ENCODE measurements at regions not wholly inside any gene's neighbourhood (a gene's known extent, or its start where the extent isn't known, plus 50 kb on each side); places are given as distances from the start of the nearest gene placed in this dataset.

GRCh38 chr11:130761560-130762220 is 154.6 kb downstream of the SNX19 start:
- Histone ChIP-seq H3K27me3 (ENCODE audit: control insufficient read depth in 1 of 2, insufficient read depth in 2 of 2, low read length in 1 of 2) (no peaks in the 10 kb centered on the region), H3K4me3 (ENCODE audit: low read length in 2 of 2) (no peak overlapping the region), H3K27ac (ENCODE audit: low read depth in 1 of 2, low read length in 2 of 2) (no peak overlapping the region), H3K4me1 (ENCODE audit: control insufficient read depth in 1 of 2, insufficient read depth in 2 of 2, low read length in 2 of 2) (no peaks in the 10 kb centered on the region), H3K9me3 (ENCODE audit: control insufficient read depth, low read length) (no peaks in the 10 kb centered on the region), H3K36me3 (ENCODE audit: control insufficient read depth in 1 of 2, insufficient read depth in 2 of 2, low read length in 1 of 2) (no peaks in the 10 kb centered on the region)
- intact Hi-C loops (cut with DNase I), result no loop called here
- ATAC-seq (ENCODE audit: low FRiP score) (no peak), DNase-seq (no peak)
- WGBS, 2 donors, result 81 to 85% methylated on average over 3 of the region's 3 CpGs

DNA sequence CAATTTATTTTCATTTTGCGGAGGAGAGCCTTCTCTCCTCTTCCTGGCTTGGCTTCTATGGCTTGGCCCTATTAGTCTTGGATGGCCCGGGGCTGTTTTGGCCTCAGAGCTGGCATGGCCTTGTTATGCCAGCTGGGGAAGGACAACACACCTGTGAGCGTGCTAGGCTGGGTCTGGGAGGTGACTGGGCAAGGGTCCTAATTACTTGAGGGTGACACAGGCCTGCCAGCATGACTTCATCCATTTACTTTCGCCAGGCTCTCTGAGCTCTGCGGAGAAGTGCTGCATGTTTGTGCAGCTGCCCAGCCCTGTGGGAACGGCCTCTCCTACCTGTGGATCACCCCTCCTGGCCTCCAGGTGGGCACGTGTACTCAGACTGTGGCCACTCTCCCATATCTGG is 153.6 kb downstream of the SNX19 start:
- peak; percentile 29 for ATAC-seq (ENCODE audit: low FRiP score)
- no peak for DNase-seq
- no peaks in the 10 kb centered on the region for H3K27me3 ChIP-seq (ENCODE audit: control insufficient read depth in 1 of 2, insufficient read depth in 2 of 2, low read length in 1 of 2)
- H3K27ac ChIP-seq (ENCODE audit: low read depth in 1 of 2, low read length in 2 of 2), result no peak overlapping the region
- H3K4me3 ChIP-seq (ENCODE audit: low read length in 2 of 2), result no peak overlapping the region
- no peaks in the 10 kb centered on the region for H3K4me1 ChIP-seq (ENCODE audit: control insufficient read depth in 1 of 2, insufficient read depth in 2 of 2, low read length in 2 of 2)
- no peaks in the 10 kb centered on the region for H3K9me3 ChIP-seq (ENCODE audit: control insufficient read depth, low read length)
- H3K36me3 ChIP-seq (ENCODE audit: control insufficient read depth in 1 of 2, insufficient read depth in 2 of 2, low read length in 1 of 2), result no peaks in the 10 kb centered on the region
- WGBS, 2 donors, result 8 to 12% methylated on average over 7 of the region's 7 CpGs
- intact Hi-C loops (cut with DNase I), result no loop called here

DNA sequence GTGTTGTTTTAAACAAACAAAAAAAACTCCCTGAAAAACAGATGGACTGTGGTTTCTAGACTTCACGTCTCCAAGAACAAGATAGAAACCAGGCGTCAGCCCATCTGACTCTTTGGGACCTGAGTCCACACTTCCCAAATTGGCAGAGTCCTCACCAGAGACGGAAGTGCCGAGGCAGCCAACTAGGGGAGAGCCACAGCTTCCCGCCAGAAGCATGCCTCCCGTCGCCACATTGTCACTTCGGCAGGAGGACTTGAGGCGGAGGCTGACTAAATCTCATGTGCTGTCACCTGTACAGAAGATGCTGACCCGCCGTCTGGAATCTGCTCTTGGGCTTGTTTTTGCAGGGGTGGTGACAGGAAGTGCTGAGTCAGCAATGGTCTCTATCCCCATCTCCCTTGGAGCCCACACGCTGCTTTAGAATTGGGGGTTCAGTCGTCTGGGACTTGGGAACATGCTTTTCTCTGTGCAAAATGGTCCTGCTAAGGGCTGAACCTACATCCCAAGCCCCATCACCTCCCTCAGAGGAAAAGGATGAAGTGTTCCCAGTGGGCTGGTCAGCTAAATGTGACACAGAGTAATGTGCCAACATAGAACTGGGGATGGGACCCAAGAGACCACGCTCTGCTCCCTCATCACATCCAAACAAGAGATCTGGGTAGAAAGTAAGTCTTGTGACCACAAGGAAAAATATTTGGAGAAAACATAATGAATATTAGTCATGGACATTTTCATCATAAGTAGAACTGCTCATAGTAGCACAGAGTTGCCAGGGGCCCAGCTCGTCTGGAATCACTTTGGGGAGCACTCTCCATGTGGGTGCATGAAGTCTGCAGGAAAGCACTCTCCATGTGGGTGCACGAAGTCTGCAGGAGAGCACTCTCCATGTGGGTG is 152.9 kb downstream of the SNX19 start:
- no peaks in the 10 kb centered on the region for H3K36me3 ChIP-seq (ENCODE audit: control insufficient read depth in 1 of 2, insufficient read depth in 2 of 2, low read length in 1 of 2)
- H3K4me3 ChIP-seq (ENCODE audit: low read length in 2 of 2), result no peak overlapping the region
- intact Hi-C loops (cut with DNase I), result no loop called here
- H3K9me3 ChIP-seq (ENCODE audit: control insufficient read depth, low read length), result no peaks in the 10 kb centered on the region
- DNase-seq (no peak), ATAC-seq (ENCODE audit: low FRiP score) (no peak)
- H3K4me1 ChIP-seq (ENCODE audit: control insufficient read depth in 1 of 2, insufficient read depth in 2 of 2, low read length in 2 of 2), result no peaks in the 10 kb centered on the region
- H3K27ac ChIP-seq (ENCODE audit: low read depth in 1 of 2, low read length in 2 of 2), result no peak overlapping the region
- no peaks in the 10 kb centered on the region for H3K27me3 ChIP-seq (ENCODE audit: control insufficient read depth in 1 of 2, insufficient read depth in 2 of 2, low read length in 1 of 2)
- 54 to 62% methylated on average over 16 of the region's 16 CpGs for WGBS, 2 donors

DNA sequence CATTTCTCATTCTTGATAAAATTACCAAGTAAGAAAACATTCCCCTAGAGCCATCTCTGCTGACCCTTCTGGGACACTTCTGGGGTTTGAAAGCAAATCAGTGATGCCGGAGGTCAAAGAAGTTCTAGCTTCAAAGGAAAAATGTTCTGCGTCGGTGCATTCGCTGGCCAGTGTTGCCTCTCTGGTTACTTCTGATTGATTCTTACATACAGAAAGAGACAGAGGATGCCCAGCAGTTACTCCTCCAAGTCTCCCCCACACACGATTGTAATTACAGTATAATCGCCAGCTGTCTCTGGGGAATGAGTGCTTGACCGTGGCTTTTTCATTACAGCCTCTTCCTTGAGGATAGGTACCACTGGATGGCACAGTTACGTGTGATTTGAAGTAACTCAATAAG is 150.9 kb downstream of the SNX19 start:
- no peaks in the 10 kb centered on the region for H3K9me3 ChIP-seq (ENCODE audit: control insufficient read depth, low read length)
- ATAC-seq (ENCODE audit: low FRiP score) (no peak), DNase-seq (no peak)
- intact Hi-C loops (cut with DNase I), result no loop called here
- no peaks in the 10 kb centered on the region for H3K27me3 ChIP-seq (ENCODE audit: control insufficient read depth in 1 of 2, insufficient read depth in 2 of 2, low read length in 1 of 2)
- H3K36me3 ChIP-seq (ENCODE audit: control insufficient read depth in 1 of 2, insufficient read depth in 2 of 2, low read length in 1 of 2), result no peaks in the 10 kb centered on the region
- no peak overlapping the region for H3K27ac ChIP-seq (ENCODE audit: low read depth in 1 of 2, low read length in 2 of 2)
- 93 to 95% methylated on average over 8 of the region's 8 CpGs for WGBS, 2 donors
- H3K4me1 ChIP-seq (ENCODE audit: control insufficient read depth in 1 of 2, insufficient read depth in 2 of 2, low read length in 2 of 2), result no peaks in the 10 kb centered on the region
- H3K4me3 ChIP-seq (ENCODE audit: low read length in 2 of 2), result no peak overlapping the region

DNA sequence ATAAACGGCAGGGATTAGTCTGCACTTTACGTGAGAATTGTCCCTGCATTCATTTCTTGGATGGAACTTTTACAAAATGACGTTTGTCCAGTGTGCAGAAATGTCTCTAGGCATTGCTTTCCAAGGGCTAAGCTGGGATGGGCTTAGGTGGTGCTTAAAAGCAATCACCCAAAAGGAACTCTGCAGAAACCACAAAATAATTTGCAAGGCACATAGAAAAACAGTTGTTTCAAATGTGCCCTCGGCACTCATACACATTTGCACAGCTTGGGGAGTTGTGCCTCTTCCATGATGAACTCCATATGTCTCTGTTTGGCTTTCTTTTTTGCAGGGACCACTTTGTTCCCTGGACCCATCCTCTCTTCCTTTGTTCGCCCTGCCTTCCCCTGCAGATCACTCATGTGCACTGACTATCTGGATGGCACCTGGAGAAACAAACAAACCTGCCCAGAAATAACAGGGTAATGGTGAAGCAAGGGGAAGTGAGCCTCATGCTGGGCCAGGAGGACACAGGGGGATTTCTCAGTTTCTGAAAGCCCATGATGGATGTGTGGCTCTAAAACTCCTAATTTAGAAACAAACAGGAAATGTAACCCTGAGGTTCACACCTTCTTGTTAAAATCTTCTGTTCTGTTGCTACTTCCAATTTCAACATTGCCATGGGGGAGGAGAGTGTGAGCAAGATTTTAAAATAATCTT is 150.2 kb downstream of the SNX19 start:
- H3K27ac ChIP-seq (ENCODE audit: low read depth in 1 of 2, low read length in 2 of 2), result no peak overlapping the region
- ATAC-seq (ENCODE audit: low FRiP score) (no peak), DNase-seq (no peak)
- intact Hi-C loops (cut with DNase I), result no loop called here
- no peaks in the 10 kb centered on the region for H3K27me3 ChIP-seq (ENCODE audit: control insufficient read depth in 1 of 2, insufficient read depth in 2 of 2, low read length in 1 of 2)
- WGBS, 2 donors, result 84 to 85% methylated on average over 5 of the region's 5 CpGs
- H3K36me3 ChIP-seq (ENCODE audit: control insufficient read depth in 1 of 2, insufficient read depth in 2 of 2, low read length in 1 of 2), result no peaks in the 10 kb centered on the region
- no peak overlapping the region for H3K4me3 ChIP-seq (ENCODE audit: low read length in 2 of 2)
- no peaks in the 10 kb centered on the region for H3K4me1 ChIP-seq (ENCODE audit: control insufficient read depth in 1 of 2, insufficient read depth in 2 of 2, low read length in 2 of 2)
- no peaks in the 10 kb centered on the region for H3K9me3 ChIP-seq (ENCODE audit: control insufficient read depth, low read length)

- ATAC-seq (ENCODE audit: low FRiP score), result no peak
- H3K4me3 ChIP-seq (ENCODE audit: low read length in 2 of 2), result no peak overlapping the region
- WGBS, 2 donors, result 70 to 76% methylated on average over 3 of the region's 3 CpGs
- intact Hi-C loops (cut with DNase I), result no loop called here
- no peaks in the 10 kb centered on the region for H3K27me3 ChIP-seq (ENCODE audit: control insufficient read depth in 1 of 2, insufficient read depth in 2 of 2, low read length in 1 of 2)
- no peaks in the 10 kb centered on the region for H3K36me3 ChIP-seq (ENCODE audit: control insufficient read depth in 1 of 2, insufficient read depth in 2 of 2, low read length in 1 of 2)
- no peak overlapping the region for H3K27ac ChIP-seq (ENCODE audit: low read depth in 1 of 2, low read length in 2 of 2)
- DNase-seq, result no peak
- no peaks in the 10 kb centered on the region for H3K4me1 ChIP-seq (ENCODE audit: control insufficient read depth in 1 of 2, insufficient read depth in 2 of 2, low read length in 2 of 2)
- no peaks in the 10 kb centered on the region for H3K9me3 ChIP-seq (ENCODE audit: control insufficient read depth, low read length)
These were observed 149.4 kb downstream of the SNX19 start for GRCh38 chr11:130766650-130767565.

GRCh38 chr11:130769782-130770535 is 146.3 kb downstream of the SNX19 start:
- ATAC-seq (ENCODE audit: low FRiP score) (no peak), DNase-seq (no peak)
- H3K4me1 ChIP-seq (ENCODE audit: control insufficient read depth in 1 of 2, insufficient read depth in 2 of 2, low read length in 2 of 2), result no peaks in the 10 kb centered on the region
- intact Hi-C loops (cut with DNase I), result no loop called here
- no peak overlapping the region for H3K4me3 ChIP-seq (ENCODE audit: low read length in 2 of 2)
- H3K36me3 ChIP-seq (ENCODE audit: control insufficient read depth in 1 of 2, insufficient read depth in 2 of 2, low read length in 1 of 2), result no peaks in the 10 kb centered on the region
- H3K27ac ChIP-seq (ENCODE audit: low read depth in 1 of 2, low read length in 2 of 2), result no peak overlapping the region
- no peaks in the 10 kb centered on the region for H3K27me3 ChIP-seq (ENCODE audit: control insufficient read depth in 1 of 2, insufficient read depth in 2 of 2, low read length in 1 of 2)
- H3K9me3 ChIP-seq (ENCODE audit: control insufficient read depth, low read length), result no peaks in the 10 kb centered on the region
- 95 to 98% methylated on average over 8 of the region's 8 CpGs for WGBS, 2 donors

- 73% methylated on average over 7 of the region's 7 CpGs for WGBS, 2 donors
- DNase-seq (no peak), ATAC-seq (ENCODE audit: low FRiP score) (no peak)
- intact Hi-C loops (cut with DNase I), result no loop called here
- no peaks in the 10 kb centered on the region for H3K9me3 ChIP-seq (ENCODE audit: control insufficient read depth, low read length)
- no peaks in the 10 kb centered on the region for H3K27me3 ChIP-seq (ENCODE audit: control insufficient read depth in 1 of 2, insufficient read depth in 2 of 2, low read length in 1 of 2)
- H3K36me3 ChIP-seq (ENCODE audit: control insufficient read depth in 1 of 2, insufficient read depth in 2 of 2, low read length in 1 of 2), result no peaks in the 10 kb centered on the region
- no peak overlapping the region for H3K4me3 ChIP-seq (ENCODE audit: low read length in 2 of 2)
- H3K4me1 ChIP-seq (ENCODE audit: control insufficient read depth in 1 of 2, insufficient read depth in 2 of 2, low read length in 2 of 2), result no peaks in the 10 kb centered on the region
- H3K27ac ChIP-seq (ENCODE audit: low read depth in 1 of 2, low read length in 2 of 2), result peak overlapping the region in 1 of 2 donors; percentile 15
These were observed 144.6 kb downstream of the SNX19 start for GRCh38 chr11:130771708-130772107.
